ENCODE measurements at regions not wholly inside any gene's neighbourhood (a gene's known extent, or its start where the extent isn't known, plus 50 kb on each side); places are given as distances from the start of the nearest gene placed in this dataset.

DNA sequence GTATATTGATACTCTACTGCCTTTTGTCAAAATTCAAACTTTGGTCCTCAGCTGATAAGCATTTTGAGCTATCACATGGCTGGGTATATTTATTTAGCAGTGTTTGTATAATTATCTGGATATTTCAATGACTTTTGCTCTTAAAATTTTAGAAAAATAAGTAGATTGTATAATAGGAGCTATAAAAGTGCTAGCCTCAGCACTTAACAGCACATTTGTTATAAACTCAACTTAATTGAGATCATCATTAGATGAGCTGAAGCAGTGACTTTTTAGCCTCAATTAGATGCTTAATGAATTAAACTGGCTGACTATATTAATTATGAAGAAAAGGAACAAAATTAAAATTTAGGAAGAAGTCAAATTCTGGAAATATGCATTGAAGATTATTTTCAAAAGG, 429.9 kb downstream of the DYNC2H1 start:
- Histone ChIP-seq H3K9me3 (ENCODE audit: insufficient read depth, low read length, severe bottlenecking) (peaks cover 18% of the 10 kb centered on the region), H3K4me1 (ENCODE audit: insufficient read depth, low read length) (no peaks in the 10 kb centered on the region), H3K4me3 (ENCODE audit: low read depth in 1 of 2, low read length in 2 of 2) (no peak overlapping the region), H3K4me2 (ENCODE audit: insufficient read depth, low read length) (no peak overlapping the region), H3K79me2 (ENCODE audit: insufficient read depth, low read length) (no peaks in the 10 kb centered on the region), H3K27me3 (ENCODE audit: insufficient read depth, low read length, poor library complexity) (no peaks in the 10 kb centered on the region), H3K9ac (ENCODE audit: low read depth, low read length) (no peak overlapping the region), H2AFZ (ENCODE audit: low read depth, low read length) (no peak overlapping the region), H3K36me3 (ENCODE audit: insufficient read depth, low read length) (no peaks in the 10 kb centered on the region), H3K27ac (ENCODE audit: low read length) (no peak overlapping the region), H4K20me1 (ENCODE audit: insufficient read depth, low read length) (no peaks in the 10 kb centered on the region)
- ATAC-seq (ENCODE audit: insufficient read depth, low read depth) (no peak), DNase-seq (no peak)
- TF ChIP-seq, protein P1, sequence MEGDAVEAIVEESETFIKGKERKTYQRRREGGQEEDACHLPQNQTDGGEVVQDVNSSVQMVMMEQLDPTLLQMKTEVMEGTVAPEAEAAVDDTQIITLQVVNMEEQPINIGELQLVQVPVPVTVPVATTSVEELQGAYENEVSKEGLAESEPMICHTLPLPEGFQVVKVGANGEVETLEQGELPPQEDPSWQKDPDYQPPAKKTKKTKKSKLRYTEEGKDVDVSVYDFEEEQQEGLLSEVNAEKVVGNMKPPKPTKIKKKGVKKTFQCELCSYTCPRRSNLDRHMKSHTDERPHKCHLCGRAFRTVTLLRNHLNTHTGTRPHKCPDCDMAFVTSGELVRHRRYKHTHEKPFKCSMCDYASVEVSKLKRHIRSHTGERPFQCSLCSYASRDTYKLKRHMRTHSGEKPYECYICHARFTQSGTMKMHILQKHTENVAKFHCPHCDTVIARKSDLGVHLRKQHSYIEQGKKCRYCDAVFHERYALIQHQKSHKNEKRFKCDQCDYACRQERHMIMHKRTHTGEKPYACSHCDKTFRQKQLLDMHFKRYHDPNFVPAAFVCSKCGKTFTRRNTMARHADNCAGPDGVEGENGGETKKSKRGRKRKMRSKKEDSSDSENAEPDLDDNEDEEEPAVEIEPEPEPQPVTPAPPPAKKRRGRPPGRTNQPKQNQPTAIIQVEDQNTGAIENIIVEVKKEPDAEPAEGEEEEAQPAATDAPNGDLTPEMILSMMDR (IDR thresholded peaks at IDR 0.05; ENCODE audit: borderline replicate concordance, extremely low read depth, low read length, poor library complexity, severe bottlenecking): no peak
- no peak for TF ChIP-seq EZH2 (IDR thresholded peaks at IDR 0.05; ENCODE audit: borderline replicate concordance, low read depth, low read length, severe bottlenecking)

DNA sequence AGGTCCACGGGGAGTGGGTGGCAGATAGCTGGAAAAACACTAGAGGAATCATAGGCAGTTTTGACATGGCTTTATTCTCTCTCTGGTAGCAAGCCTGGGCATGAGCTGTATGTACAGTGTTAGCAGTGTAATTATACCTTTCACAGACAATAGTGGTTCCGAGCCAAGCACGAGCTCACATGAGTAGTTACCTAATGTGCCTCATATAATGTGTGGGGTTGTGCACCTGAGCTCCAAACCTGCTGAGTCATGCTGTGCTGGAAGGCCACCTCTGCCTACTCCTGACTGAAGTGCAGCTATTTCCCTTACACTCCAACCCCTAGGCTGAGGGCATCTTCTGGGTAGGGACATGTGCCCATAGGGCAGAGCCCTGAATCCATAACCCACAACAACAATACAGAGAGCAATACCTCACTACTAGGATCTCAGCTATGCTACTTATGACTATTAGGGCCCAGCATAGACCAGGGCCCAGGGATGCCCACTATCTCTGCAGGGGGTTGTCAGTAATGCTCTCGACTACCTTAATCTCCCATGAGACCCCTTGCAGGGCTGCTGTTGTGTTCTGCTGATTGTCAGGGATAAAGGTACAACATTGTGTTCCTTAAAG, 432.1 kb downstream of the DYNC2H1 start:
- H3K9ac ChIP-seq (ENCODE audit: low read depth, low read length): no peak overlapping the region
- no peaks in the 10 kb centered on the region for H3K36me3 ChIP-seq (ENCODE audit: insufficient read depth, low read length)
- H3K4me1 ChIP-seq (ENCODE audit: insufficient read depth, low read length): no peaks in the 10 kb centered on the region
- H4K20me1 ChIP-seq (ENCODE audit: insufficient read depth, low read length): no peaks in the 10 kb centered on the region
- H3K27ac ChIP-seq (ENCODE audit: low read length): no peak overlapping the region
- H3K9me3 ChIP-seq (ENCODE audit: insufficient read depth, low read length, severe bottlenecking): peaks cover 18% of the 10 kb centered on the region
- peak; percentile 32 for DNase-seq
- no peaks in the 10 kb centered on the region for H3K27me3 ChIP-seq (ENCODE audit: insufficient read depth, low read length, poor library complexity)
- H3K4me3 ChIP-seq (ENCODE audit: low read depth in 1 of 2, low read length in 2 of 2): no peak overlapping the region
- ATAC-seq (ENCODE audit: insufficient read depth, low read depth): no peak
- no peaks in the 10 kb centered on the region for H3K79me2 ChIP-seq (ENCODE audit: insufficient read depth, low read length)
- no peak overlapping the region for H2AFZ ChIP-seq (ENCODE audit: low read depth, low read length)
- TF ChIP-seq EZH2 (IDR thresholded peaks at IDR 0.05; ENCODE audit: borderline replicate concordance, low read depth, low read length, severe bottlenecking): no peak
- TF ChIP-seq, protein P1 (IDR thresholded peaks at IDR 0.05; ENCODE audit: borderline replicate concordance, extremely low read depth, low read length, poor library complexity, severe bottlenecking): no peak
- no peak overlapping the region for H3K4me2 ChIP-seq (ENCODE audit: insufficient read depth, low read length)

DNA sequence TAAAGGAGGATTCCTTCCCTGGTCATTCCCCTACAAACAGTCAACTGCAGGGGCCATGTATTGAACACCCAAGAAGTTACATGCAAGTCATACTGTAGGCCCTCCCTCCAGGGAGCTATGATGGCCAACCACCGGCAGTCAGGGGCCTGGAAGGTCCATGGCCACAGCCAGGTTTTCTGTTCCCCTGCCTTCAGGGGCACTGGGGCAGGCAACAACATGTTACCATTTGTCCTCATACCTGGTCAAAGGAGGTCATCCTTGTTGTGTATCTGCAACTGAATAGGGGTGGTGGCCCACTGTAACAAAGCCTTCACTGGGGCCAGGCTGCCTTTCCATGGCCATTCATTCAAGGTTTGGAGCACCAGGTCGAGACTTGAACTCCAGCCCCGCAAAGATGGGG, 433.6 kb downstream of the DYNC2H1 start:
- DNase-seq (no peak), ATAC-seq (ENCODE audit: insufficient read depth, low read depth) (no peak)
- Histone ChIP-seq H3K4me1 (ENCODE audit: insufficient read depth, low read length) (no peaks in the 10 kb centered on the region), H2AFZ (ENCODE audit: low read depth, low read length) (no peak overlapping the region), H3K36me3 (ENCODE audit: insufficient read depth, low read length) (no peaks in the 10 kb centered on the region), H3K79me2 (ENCODE audit: insufficient read depth, low read length) (no peaks in the 10 kb centered on the region), H3K9ac (ENCODE audit: low read depth, low read length) (no peak overlapping the region), H4K20me1 (ENCODE audit: insufficient read depth, low read length) (no peaks in the 10 kb centered on the region), H3K4me3 (ENCODE audit: low read depth in 1 of 2, low read length in 2 of 2) (no peak overlapping the region), H3K9me3 (ENCODE audit: insufficient read depth, low read length, severe bottlenecking) (peaks cover 18% of the 10 kb centered on the region), H3K27ac (ENCODE audit: low read length) (no peak overlapping the region), H3K4me2 (ENCODE audit: insufficient read depth, low read length) (no peak overlapping the region), H3K27me3 (ENCODE audit: insufficient read depth, low read length, poor library complexity) (no peaks in the 10 kb centered on the region)
- TF ChIP-seq, protein P1 (IDR thresholded peaks at IDR 0.05; ENCODE audit: borderline replicate concordance, extremely low read depth, low read length, poor library complexity, severe bottlenecking): no peak
- no peak for TF ChIP-seq EZH2 (IDR thresholded peaks at IDR 0.05; ENCODE audit: borderline replicate concordance, low read depth, low read length, severe bottlenecking)

All from DND-41 (cell line).